Keratinocyte (primary cell): ENCODE measurements at regions not wholly inside any gene's neighbourhood (a gene's known extent, or its start where the extent isn't known, plus 50 kb on each side); places are given as distances from the start of the nearest gene placed in this dataset.

Source experiments
- DNase-seq: peaks from one replicate; pipeline ENCODE4 v3.0.0-alpha.2; 2011; ENCODE audit warnings: low read depth, missing footprints, low spot score
- FAIRE-seq: peaks from 2 replicates; lab custom pipeline; 2011; peaks lifted over from hg19 to GRCh38; lab: Jason Lieb, UNC
- H2AFZ ChIP-seq: 2 replicates; pipeline ENCODE4 v1.6.0; 2012; ENCODE audit warnings: low read length, control low read depth, inconsistent platforms; ENCODE audit not compliant: control insufficient read depth
- H3K27ac ChIP-seq: 2 replicates; pipeline ENCODE4 v1.5.1; 2011; ENCODE audit warnings: low read length; ENCODE audit not compliant: control insufficient read depth, insufficient read depth
- H3K27me3 ChIP-seq: 3 replicates; pipeline ENCODE4 v1.6.0; 2011; ENCODE audit warnings: low read length; ENCODE audit not compliant: control insufficient read depth, insufficient read depth; ENCODE audit errors: extremely low read depth
- H3K36me3 ChIP-seq, 2 experiments: 2 replicates in 1 of 2; 3 replicates in 1 of 2; pipeline ENCODE4 v1.5.1; 2011; ENCODE audit warnings: low read length in 2 of 2, mild to moderate bottlenecking in 1 of 2; ENCODE audit not compliant: control insufficient read depth in 2 of 2, insufficient read depth in 2 of 2; ENCODE audit errors: extremely low read depth in 1 of 2
- H3K4me1 ChIP-seq: 3 replicates; pipeline ENCODE4 v1.5.1; 2011; ENCODE audit warnings: low read length; ENCODE audit not compliant: control insufficient read depth, insufficient read depth; ENCODE audit errors: extremely low read depth
- H3K4me2 ChIP-seq: 3 replicates; pipeline ENCODE4 v1.6.0; 2011; ENCODE audit warnings: low read depth, low read length; ENCODE audit not compliant: control insufficient read depth, insufficient read depth; ENCODE audit errors: extremely low read depth
- H3K4me3 ChIP-seq, 3 experiments: fragments of 200-600 bp in 1 of 3; sonication (generic) in 1 of 3; 2 replicates in 2 of 3; 3 replicates in 1 of 3; pipeline ENCODE4 v1.5.1; 2011 to 2016; ENCODE audit warnings: low read length in 3 of 3, mild to moderate bottlenecking in 3 of 3, control low read depth in 2 of 3, inconsistent platforms in 1 of 3, low read depth in 1 of 3, mixed read lengths in 1 of 3, mixed run types in 1 of 3, moderate library complexity in 1 of 3; ENCODE audit not compliant: control insufficient read depth in 2 of 3, insufficient read depth in 2 of 3; ENCODE audit errors: extremely low read depth in 1 of 3
- H3K79me2 ChIP-seq: 2 replicates; pipeline ENCODE4 v1.6.0; 2012; ENCODE audit warnings: low read length; ENCODE audit not compliant: control insufficient read depth, insufficient read depth
- H3K9ac ChIP-seq: 3 replicates; pipeline ENCODE4 v1.6.0; 2011; ENCODE audit warnings: low read length; ENCODE audit not compliant: control insufficient read depth, insufficient read depth; ENCODE audit errors: extremely low read depth
- H3K9me1 ChIP-seq: 3 replicates; pipeline ENCODE4 v1.6.0; 2011; ENCODE audit warnings: low read length; ENCODE audit not compliant: control insufficient read depth, insufficient read depth; ENCODE audit errors: extremely low read depth
- H3K9me3 ChIP-seq: 2 replicates; pipeline ENCODE4 v1.5.1; 2012; ENCODE audit warnings: low read depth, low read length; ENCODE audit not compliant: control insufficient read depth
- H4K20me1 ChIP-seq: 3 replicates; pipeline ENCODE4 v1.6.0; 2011; ENCODE audit warnings: low read length; ENCODE audit not compliant: control insufficient read depth, insufficient read depth; ENCODE audit errors: extremely low read depth
- CTCF ChIP-seq, 3 experiments: IDR thresholded peaks in 1 of 3; conservative IDR thresholded peaks in 1 of 3; optimal IDR thresholded peaks in 1 of 3; 2 replicates in 2 of 3; 3 replicates in 1 of 3; pipeline versions ENCODE3 to v1.5.1; 2011; ENCODE audit warnings: low read length in 3 of 3, mild to moderate bottlenecking in 3 of 3, moderate library complexity in 2 of 3, control low read depth in 1 of 3, inconsistent platforms in 1 of 3; ENCODE audit not compliant: insufficient read depth in 2 of 3; ENCODE audit errors: extremely low read depth in 1 of 3
- EZH2 ChIP-seq: IDR thresholded peaks from one replicate; pipeline ENCODE4 v1.6.1; 2012; ENCODE audit warnings: inconsistent platforms, mild to moderate bottlenecking, low read length, moderate library complexity
- dilution Hi-C: fragments of 300-500 bp; cut with MboI; formaldehyde crosslinking; loops from one replicate; pipeline ENCODE4 v1.7.0; 2020; ENCODE audit warnings: low sequenced_read_pairs; ENCODE audit not compliant: extremely low pct_ligation_motif_present

- H3K4me2 ChIP-seq: no peak overlapping the region
- FAIRE-seq: no peak
Observed at GRCh38 chr17:72267601-72268000, 146.8 kb downstream of the SOX9 start.

GRCh38 chr17:72268431-72268830 is 147.6 kb downstream of the SOX9 start:
- Histone ChIP-seq H4K20me1 (no peaks in the 10 kb centered on the region), H3K27ac (no peak overlapping the region), H3K36me3 (no peaks in the 10 kb centered on the region), H3K9me1 (peaks cover 2% of the 10 kb centered on the region), H3K9me3 (no peaks in the 10 kb centered on the region), H2AFZ (no peak overlapping the region), H3K4me1 (peaks cover 27% of the 10 kb centered on the region), H3K27me3 (peaks cover 4% of the 10 kb centered on the region), H3K9ac (no peak overlapping the region), H3K79me2 (no peaks in the 10 kb centered on the region), H3K4me2 (no peak overlapping the region), H3K4me3 (no peak overlapping the region)
- dilution Hi-C loops: no loop called here
- DNase-seq (no peak), FAIRE-seq (no peak)
- TF ChIP-seq CTCF (optimal IDR thresholded peaks at IDR 0.05 in 1 of 3, IDR thresholded peaks at IDR 0.05 in 1 of 3, conservative IDR thresholded peaks at IDR 0.05 in 1 of 3; ENCODE audit: extremely low read depth in 1 of 3, insufficient read depth in 2 of 3, low read length in 3 of 3): no peak
- TF ChIP-seq EZH2: no peak

More at GRCh38 chr17:72267601-72268000, 146.8 kb downstream of the SOX9 start:
- Histone ChIP-seq H3K9me1 (no peaks in the 10 kb centered on the region), H2AFZ (no peak overlapping the region), H3K27me3 (peaks cover 4% of the 10 kb centered on the region), H3K79me2 (no peaks in the 10 kb centered on the region), H3K27ac (no peak overlapping the region), H3K9ac (no peak overlapping the region), H3K4me3 (no peak overlapping the region), H3K36me3 (no peaks in the 10 kb centered on the region), H3K9me3 (no peaks in the 10 kb centered on the region), H4K20me1 (no peaks in the 10 kb centered on the region), H3K4me1 (peaks cover 19% of the 10 kb centered on the region)
- dilution Hi-C loops: no loop called here
- TF ChIP-seq CTCF (optimal IDR thresholded peaks at IDR 0.05 in 1 of 3, IDR thresholded peaks at IDR 0.05 in 1 of 3, conservative IDR thresholded peaks at IDR 0.05 in 1 of 3; ENCODE audit: extremely low read depth in 1 of 3, insufficient read depth in 2 of 3, low read length in 3 of 3) (no peak), EZH2 (no peak)
- DNase-seq: no peak
